ENCODE measurements at regions not wholly inside any gene's neighbourhood (a gene's known extent, or its start where the extent isn't known, plus 50 kb on each side); places are given as distances from the start of the nearest gene placed in this dataset.

- TF ChIP-seq SETDB1 (IDR thresholded peaks at IDR 0.05; ENCODE audit: insufficient read length, low read length) (no peak), ZNF366 (tag by site-specific recombination; conservative IDR thresholded peaks at IDR 0.05) (no peak), ZNF23 (tag by site-specific recombination; IDR thresholded peaks at IDR 0.05; ENCODE audit: borderline replicate concordance) (no peak), HOXA7 (CRISPR knock-in tag; IDR thresholded peaks at IDR 0.05; ENCODE audit: borderline replicate concordance) (no peak), REST (tag by site-specific recombination; IDR thresholded peaks at IDR 0.05) (no peak), YY1 (tag by site-specific recombination; IDR thresholded peaks at IDR 0.05) (no peak)
Observed at GRCh38 chr13:29689548-29689947, 94.1 kb upstream of the SLC7A1 start.

All from HEK293 (cell line).